ENCODE measurements at regions not wholly inside any gene's neighbourhood (a gene's known extent, or its start where the extent isn't known, plus 50 kb on each side); places are given as distances from the start of the nearest gene placed in this dataset.

- Mint-ChIP-seq H3K27ac (no peak overlapping the region), H3K9me3 (no peaks in the 10 kb centered on the region), H3K27me3 (ENCODE audit: low read depth) (no peaks in the 10 kb centered on the region), H3K36me3 (ENCODE audit: low read depth) (no peaks in the 10 kb centered on the region), H3K4me1 (no peaks in the 10 kb centered on the region), H3K4me3 (no peak overlapping the region)
- TF ChIP-seq CTCF (IDR thresholded peaks at IDR 0.05; ENCODE audit: unreplicated experiment in 3 of 3): no peak
Observed at GRCh38 chr3:145760036-145760435, 400.9 kb downstream of the PLOD2 start.

GRCh38 chr3:145767909-145768308 lies 393.1 kb downstream of the PLOD2 start:
- H3K9me3 Mint-ChIP-seq: peaks cover 3% of the 10 kb centered on the region
- H3K4me3 Mint-ChIP-seq: no peak overlapping the region
- TF ChIP-seq CTCF (IDR thresholded peaks at IDR 0.05; ENCODE audit: unreplicated experiment in 3 of 3): peak; percentile 31 to 63 (median 41)
- H3K36me3 Mint-ChIP-seq (ENCODE audit: low read depth): no peaks in the 10 kb centered on the region
- no peaks in the 10 kb centered on the region for H3K4me1 Mint-ChIP-seq
- no peak overlapping the region for H3K27ac Mint-ChIP-seq
- no peaks in the 10 kb centered on the region for H3K27me3 Mint-ChIP-seq (ENCODE audit: low read depth)

- Mint-ChIP-seq H3K36me3 (ENCODE audit: low read depth) (no peaks in the 10 kb centered on the region), H3K27ac (no peak overlapping the region), H3K4me3 (no peak overlapping the region), H3K9me3 (peaks cover 3% of the 10 kb centered on the region), H3K27me3 (ENCODE audit: low read depth) (no peaks in the 10 kb centered on the region), H3K4me1 (no peaks in the 10 kb centered on the region)
- TF ChIP-seq CTCF (IDR thresholded peaks at IDR 0.05; ENCODE audit: unreplicated experiment in 3 of 3): peak; percentile 59 to 60 (median 60)
Observed at GRCh38 chr3:145776782-145777408, 384.1 kb downstream of the PLOD2 start.

- no peak for TF ChIP-seq CTCF (IDR thresholded peaks at IDR 0.05; ENCODE audit: unreplicated experiment in 3 of 3)
- H3K4me1 Mint-ChIP-seq: no peaks in the 10 kb centered on the region
- no peaks in the 10 kb centered on the region for H3K36me3 Mint-ChIP-seq (ENCODE audit: low read depth)
- H3K9me3 Mint-ChIP-seq: no peaks in the 10 kb centered on the region
- H3K4me3 Mint-ChIP-seq: no peak overlapping the region
- no peaks in the 10 kb centered on the region for H3K27me3 Mint-ChIP-seq (ENCODE audit: low read depth)
- no peak overlapping the region for H3K27ac Mint-ChIP-seq
Observed at GRCh38 chr3:145780301-145780700, 380.7 kb downstream of the PLOD2 start.

- Mint-ChIP-seq H3K36me3 (ENCODE audit: low read depth) (no peaks in the 10 kb centered on the region), H3K4me3 (no peak overlapping the region), H3K27ac (no peak overlapping the region), H3K27me3 (ENCODE audit: low read depth) (no peaks in the 10 kb centered on the region), H3K4me1 (no peaks in the 10 kb centered on the region), H3K9me3 (no peaks in the 10 kb centered on the region)
- TF ChIP-seq CTCF (IDR thresholded peaks at IDR 0.05; ENCODE audit: unreplicated experiment in 3 of 3): no peak
Observed at GRCh38 chr3:145785668-145786067, 375.3 kb downstream of the PLOD2 start.

- no peak overlapping the region for H3K4me3 Mint-ChIP-seq
- peaks cover 21% of the 10 kb centered on the region for H3K4me1 Mint-ChIP-seq
- TF ChIP-seq CTCF (IDR thresholded peaks at IDR 0.05; ENCODE audit: unreplicated experiment in 3 of 3): no peak
- H3K36me3 Mint-ChIP-seq (ENCODE audit: low read depth): peaks cover 5% of the 10 kb centered on the region
- H3K27ac Mint-ChIP-seq: no peak overlapping the region
- H3K9me3 Mint-ChIP-seq: peaks cover 21% of the 10 kb centered on the region
- peaks cover 4% of the 10 kb centered on the region for H3K27me3 Mint-ChIP-seq (ENCODE audit: low read depth)
Observed at GRCh38 chr3:145798007-145798406, 363.0 kb downstream of the PLOD2 start.
